ENCODE measurements at regions not wholly inside any gene's neighbourhood (a gene's known extent, or its start where the extent isn't known, plus 50 kb on each side); places are given as distances from the start of the nearest gene placed in this dataset.
"Not testable (repeated sequence)": the region's sequence is repeated elsewhere in the genome, so short reads cannot be mapped to it uniquely, and the experiment has no call there.

DNA sequence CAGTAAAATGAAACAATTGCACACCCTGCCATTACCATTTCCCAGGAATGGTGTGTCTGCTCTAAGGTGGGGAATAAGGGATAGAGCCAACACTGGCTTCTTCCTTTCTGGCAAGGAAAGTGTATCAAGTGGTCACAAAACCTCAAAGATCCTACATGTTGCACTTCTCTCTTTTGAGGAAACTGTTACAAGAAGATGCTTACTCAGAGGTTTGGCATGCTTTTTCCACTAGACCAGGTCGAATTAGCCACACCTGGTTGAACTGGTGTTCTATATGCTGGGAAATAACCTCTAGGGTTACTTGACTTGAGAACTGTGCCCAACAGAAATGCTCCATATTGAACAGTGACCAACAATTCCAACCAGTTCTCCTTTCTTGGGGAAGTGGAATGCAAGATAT lies 102.9 kb downstream of the LRRN1 start:
- no peak overlapping the region for H3K4me3 Mint-ChIP-seq
- no peak for ATAC-seq (replicated peaks)
- H3K27ac Mint-ChIP-seq, result no peak overlapping the region
- H3K9me3 Mint-ChIP-seq, result peaks cover 8% of the 10 kb centered on the region
- no peaks in the 10 kb centered on the region for H3K4me1 Mint-ChIP-seq
- no peaks in the 10 kb centered on the region for H3K36me3 Mint-ChIP-seq (ENCODE audit: low read depth)
- H3K27me3 Mint-ChIP-seq, result no peaks in the 10 kb centered on the region

DNA sequence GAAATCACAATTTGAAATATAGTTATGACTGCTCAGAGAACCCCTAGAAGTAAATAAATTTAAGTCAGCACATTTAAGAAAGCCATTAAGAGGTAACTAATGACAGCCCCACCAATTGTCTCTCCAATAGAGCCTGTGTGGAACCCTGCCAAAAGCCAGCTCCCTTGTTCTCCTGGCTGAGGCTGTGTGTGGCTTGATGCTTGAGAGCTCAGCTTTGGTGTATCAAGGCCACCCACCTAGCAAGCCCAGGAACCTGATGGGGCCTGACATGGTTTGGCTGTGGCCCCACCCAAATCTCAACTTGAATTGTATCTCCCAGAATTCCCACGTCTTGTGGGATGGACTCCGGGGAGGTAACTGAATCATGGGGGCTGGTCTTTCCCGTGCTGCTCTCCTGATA lies 106.9 kb downstream of the LRRN1 start:
- ATAC-seq (replicated peaks), result no peak

DNA sequence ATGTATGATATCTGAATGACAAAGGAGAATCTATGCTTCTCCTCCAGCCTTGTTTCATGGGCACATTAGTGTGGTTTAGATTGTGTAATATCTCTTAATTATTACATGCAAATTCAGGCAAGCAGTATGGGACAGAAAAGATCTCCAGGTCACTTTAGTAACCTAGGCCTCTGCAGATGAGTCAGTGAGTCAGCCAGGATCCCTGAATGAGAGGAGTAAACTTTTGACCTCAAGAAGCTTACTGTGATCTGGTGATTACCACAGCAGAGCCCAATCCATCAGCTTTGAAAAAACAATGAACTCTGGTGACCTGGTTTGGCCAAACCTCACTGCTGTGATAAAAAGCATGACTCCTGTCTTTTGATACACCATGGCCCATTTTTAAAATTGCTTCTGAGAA lies 107.8 kb downstream of the LRRN1 start:
- H3K27ac Mint-ChIP-seq, result no peak overlapping the region
- no peaks in the 10 kb centered on the region for H3K27me3 Mint-ChIP-seq
- H3K4me1 Mint-ChIP-seq, result no peaks in the 10 kb centered on the region
- peaks cover 7% of the 10 kb centered on the region for H3K9me3 Mint-ChIP-seq
- H3K36me3 Mint-ChIP-seq (ENCODE audit: low read depth), result no peaks in the 10 kb centered on the region
- H3K4me3 Mint-ChIP-seq, result no peak overlapping the region
- no peak for ATAC-seq (replicated peaks)

More for the DNA sequence above, 106.9 kb downstream of the LRRN1 start:
- Mint-ChIP-seq H3K27ac (no peak overlapping the region), H3K9me3 (peaks cover 7% of the 10 kb centered on the region), H3K27me3 (no peaks in the 10 kb centered on the region), H3K4me1 (no peaks in the 10 kb centered on the region), H3K36me3 (ENCODE audit: low read depth) (no peaks in the 10 kb centered on the region), H3K4me3 (no peak overlapping the region)

DNA sequence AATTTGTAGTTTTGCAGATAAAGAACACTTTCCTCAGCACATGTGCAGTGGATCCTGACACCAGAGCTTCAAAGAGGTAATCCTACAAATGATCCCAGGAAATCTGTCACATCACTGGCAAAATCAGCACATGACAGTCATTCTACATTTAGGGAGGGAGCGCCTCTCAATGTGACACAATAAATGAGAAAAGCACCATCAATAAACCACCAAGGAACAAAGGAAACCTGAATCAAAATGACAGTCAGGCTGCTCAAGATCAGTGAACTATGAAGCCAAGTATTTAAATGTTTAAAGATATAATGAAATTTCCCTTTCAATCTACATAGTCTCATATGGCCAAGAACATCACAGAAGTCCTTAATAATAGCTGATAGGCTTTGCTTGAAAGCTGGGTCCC lies 119.5 kb downstream of the LRRN1 start:
- ATAC-seq (replicated peaks), result no peak
- H3K27me3 Mint-ChIP-seq, result no peaks in the 10 kb centered on the region
- H3K36me3 Mint-ChIP-seq (ENCODE audit: low read depth), result no peaks in the 10 kb centered on the region
- no peaks in the 10 kb centered on the region for H3K4me1 Mint-ChIP-seq
- H3K9me3 Mint-ChIP-seq, result no peaks in the 10 kb centered on the region
- no peak overlapping the region for H3K4me3 Mint-ChIP-seq
- H3K27ac Mint-ChIP-seq, result no peak overlapping the region

DNA sequence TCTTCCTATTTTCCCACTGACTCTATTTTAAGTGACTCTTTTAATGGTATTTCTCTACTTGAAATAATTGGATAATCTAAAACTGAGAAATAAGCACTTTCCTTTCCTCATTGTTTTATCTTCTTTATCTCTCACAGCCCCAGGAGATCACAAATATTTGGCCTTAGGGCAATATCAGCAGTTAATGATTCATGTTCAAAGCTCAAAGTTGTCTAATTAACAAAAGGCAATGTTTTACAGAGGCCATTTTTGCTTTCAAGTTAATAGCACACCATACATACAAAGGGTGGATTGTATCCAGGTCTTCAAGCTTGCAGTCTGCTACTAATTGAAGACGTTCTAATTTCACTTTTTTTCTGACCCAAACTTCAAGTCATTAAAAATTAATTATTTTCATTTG lies 120.1 kb downstream of the LRRN1 start:
- no peak for ATAC-seq (replicated peaks)
- no peak overlapping the region for H3K27ac Mint-ChIP-seq
- no peaks in the 10 kb centered on the region for H3K36me3 Mint-ChIP-seq (ENCODE audit: low read depth)
- H3K4me3 Mint-ChIP-seq, result no peak overlapping the region
- H3K27me3 Mint-ChIP-seq, result no peaks in the 10 kb centered on the region
- no peaks in the 10 kb centered on the region for H3K9me3 Mint-ChIP-seq
- no peaks in the 10 kb centered on the region for H3K4me1 Mint-ChIP-seq

DNA sequence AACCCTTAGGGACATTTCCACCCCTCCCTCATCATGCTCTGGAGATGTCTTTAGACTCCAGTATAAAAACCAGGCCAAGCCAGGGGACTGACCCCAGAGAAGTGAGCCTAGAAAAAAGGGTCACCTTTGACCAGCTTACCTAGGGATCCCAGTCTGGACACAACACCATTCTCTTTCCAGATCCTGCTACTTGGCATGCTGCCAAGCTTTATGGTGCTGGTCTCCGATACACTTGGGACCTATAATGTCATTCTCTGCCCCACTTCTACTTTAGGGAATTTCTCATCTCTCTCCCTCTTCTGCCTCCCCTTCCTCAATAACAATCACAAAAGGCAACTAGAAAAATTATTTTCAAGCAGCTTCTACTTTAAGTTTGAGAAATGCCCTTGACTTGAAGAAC lies 124.4 kb downstream of the LRRN1 start:
- H3K27me3 Mint-ChIP-seq, result no peaks in the 10 kb centered on the region
- H3K27ac Mint-ChIP-seq, result no peak overlapping the region
- no peaks in the 10 kb centered on the region for H3K9me3 Mint-ChIP-seq
- H3K4me1 Mint-ChIP-seq, result no peaks in the 10 kb centered on the region
- no peak overlapping the region for H3K4me3 Mint-ChIP-seq
- no peaks in the 10 kb centered on the region for H3K36me3 Mint-ChIP-seq (ENCODE audit: low read depth)
- no peak for ATAC-seq (replicated peaks)

DNA sequence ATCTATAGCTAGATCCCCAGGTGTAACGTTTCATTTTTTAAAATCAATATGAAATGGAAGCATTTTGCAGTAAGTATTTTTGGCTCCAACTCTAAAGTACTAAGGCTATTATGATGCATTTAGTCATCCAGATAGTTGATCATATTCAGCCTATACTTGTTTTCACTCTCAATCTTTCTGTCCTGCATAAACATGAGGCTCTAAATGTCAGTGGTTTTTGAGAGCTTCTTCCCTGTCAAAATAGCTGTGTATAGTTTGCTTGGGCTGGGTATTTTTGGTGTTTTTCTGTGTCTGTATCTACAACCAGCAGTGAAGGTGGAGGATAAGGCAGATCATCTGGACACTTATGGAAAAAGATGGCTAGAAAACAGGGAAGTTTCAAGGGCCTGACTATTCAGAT lies 128.0 kb downstream of the LRRN1 start:
- no peak for ATAC-seq (replicated peaks)
- H3K27ac Mint-ChIP-seq, result no peak overlapping the region
- H3K9me3 Mint-ChIP-seq, result no peaks in the 10 kb centered on the region
- H3K36me3 Mint-ChIP-seq (ENCODE audit: low read depth), result no peaks in the 10 kb centered on the region
- no peak overlapping the region for H3K4me3 Mint-ChIP-seq
- no peaks in the 10 kb centered on the region for H3K27me3 Mint-ChIP-seq
- H3K4me1 Mint-ChIP-seq, result no peaks in the 10 kb centered on the region

DNA sequence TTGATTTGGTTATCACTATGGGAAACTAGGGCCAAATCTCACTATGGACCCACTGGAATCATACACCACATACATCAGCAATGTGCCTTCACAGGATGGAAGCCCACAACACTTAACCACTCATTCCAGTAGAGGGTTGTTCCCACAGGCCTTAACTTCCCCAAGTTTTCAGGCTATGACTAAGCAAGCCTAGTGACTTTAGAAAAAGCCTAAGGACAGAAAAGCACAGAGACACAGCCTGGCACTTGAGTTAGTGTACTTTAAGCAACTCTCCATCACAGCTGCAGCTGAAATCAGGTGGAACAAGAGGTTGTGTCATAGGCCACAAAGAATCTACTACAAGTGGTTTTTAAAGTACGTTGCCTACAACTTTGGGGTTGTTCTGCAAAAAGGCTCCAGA lies 128.7 kb downstream of the LRRN1 start:
- Mint-ChIP-seq H3K27me3 (no peaks in the 10 kb centered on the region), H3K36me3 (ENCODE audit: low read depth) (no peaks in the 10 kb centered on the region)

DNA sequence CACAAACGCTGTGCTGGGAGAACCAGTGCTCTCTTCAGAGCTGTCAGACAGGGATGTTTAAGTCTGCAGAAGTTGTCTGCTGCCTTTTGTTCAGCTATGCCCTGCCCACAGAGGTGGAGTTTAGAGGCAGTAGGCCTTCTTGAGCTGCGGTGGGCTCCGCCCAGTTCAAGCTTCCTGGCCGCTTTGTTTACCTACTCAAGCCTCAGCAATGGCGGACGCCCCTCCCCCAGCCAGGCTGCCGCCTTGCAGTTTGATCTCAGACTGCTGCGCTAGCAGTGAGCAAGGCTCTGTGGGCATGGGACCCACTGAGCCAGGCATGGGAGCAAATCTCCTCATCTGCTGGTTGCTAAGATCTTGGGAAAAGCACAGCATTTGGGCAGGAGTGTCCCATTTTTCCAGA lies 142.1 kb downstream of the LRRN1 start:
- not testable (repeated sequence) for H3K36me3 Mint-ChIP-seq (ENCODE audit: low read depth); H3K4me3 Mint-ChIP-seq; H3K4me1 Mint-ChIP-seq; ATAC-seq (replicated peaks); H3K27me3 Mint-ChIP-seq; H3K27ac Mint-ChIP-seq
- peaks cover 31% of the 10 kb centered on the region for H3K9me3 Mint-ChIP-seq

More for the DNA sequence above, 128.7 kb downstream of the LRRN1 start:
- Mint-ChIP-seq H3K4me3 (no peak overlapping the region), H3K4me1 (no peaks in the 10 kb centered on the region), H3K9me3 (no peaks in the 10 kb centered on the region), H3K27ac (no peak overlapping the region)
- no peak for ATAC-seq (replicated peaks)

DNA sequence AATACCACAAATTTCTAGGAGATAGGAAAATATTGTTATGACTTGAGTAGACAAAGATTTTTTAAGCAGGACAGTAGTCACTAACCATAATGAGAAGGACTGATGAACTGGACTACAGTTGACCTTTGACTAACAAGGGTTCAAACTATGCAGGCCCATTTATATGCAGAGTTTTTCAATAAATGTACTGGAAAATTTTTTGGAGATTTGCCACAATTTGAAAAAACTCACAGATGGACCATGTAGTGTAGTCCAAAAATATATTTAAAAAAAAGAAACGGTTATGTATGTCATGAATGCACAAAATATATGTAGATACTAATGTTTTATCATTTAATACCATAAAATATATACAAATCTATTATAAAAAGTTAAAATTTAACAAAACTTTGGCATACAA lies 151.8 kb downstream of the LRRN1 start:
- no peak for ATAC-seq (replicated peaks)
- Mint-ChIP-seq H3K4me3 (no peak overlapping the region), H3K9me3 (peaks cover 13% of the 10 kb centered on the region), H3K27me3 (no peaks in the 10 kb centered on the region), H3K4me1 (no peaks in the 10 kb centered on the region), H3K27ac (no peak overlapping the region), H3K36me3 (ENCODE audit: low read depth) (no peaks in the 10 kb centered on the region)

DNA sequence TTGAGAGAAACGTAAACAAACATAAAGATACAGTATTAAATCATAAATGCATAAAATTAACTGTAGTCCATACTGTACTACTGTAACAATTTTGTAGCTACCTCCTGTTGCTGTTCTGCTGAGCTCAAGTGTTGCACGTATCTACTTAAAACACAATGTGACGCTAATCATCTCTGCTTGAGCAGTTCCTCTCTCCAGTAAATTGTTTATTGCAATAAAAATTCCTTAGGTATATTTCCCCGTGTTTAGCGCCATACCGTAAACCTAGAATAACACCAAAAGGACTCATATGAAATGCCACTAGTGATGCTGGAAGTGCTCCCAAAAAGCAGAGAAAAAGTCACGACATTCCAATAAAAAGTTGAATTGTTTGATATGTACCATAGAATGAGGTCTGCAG lies 152.3 kb downstream of the LRRN1 start:
- Mint-ChIP-seq H3K4me1 (no peaks in the 10 kb centered on the region), H3K36me3 (ENCODE audit: low read depth) (no peaks in the 10 kb centered on the region), H3K27ac (no peak overlapping the region), H3K9me3 (peaks cover 13% of the 10 kb centered on the region), H3K4me3 (no peak overlapping the region), H3K27me3 (no peaks in the 10 kb centered on the region)
- no peak for ATAC-seq (replicated peaks)

DNA sequence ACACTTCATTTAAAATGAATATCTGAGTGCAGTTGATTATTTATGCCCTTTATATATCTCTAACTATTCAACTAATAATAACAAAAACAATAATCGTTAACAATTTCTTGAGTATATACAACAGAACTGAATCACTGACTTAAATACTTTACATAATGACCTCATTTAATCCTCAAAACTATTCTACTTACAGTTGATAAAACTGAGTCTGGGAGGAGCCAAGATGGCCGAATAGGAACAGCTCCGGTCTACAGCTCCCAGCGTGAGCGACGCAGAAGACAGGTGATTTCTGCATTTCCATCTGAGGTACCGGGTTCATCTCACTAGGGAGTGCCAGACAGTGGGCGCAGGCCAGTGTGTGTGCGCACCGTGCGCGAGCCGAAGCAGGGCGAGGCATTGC lies 163.6 kb downstream of the LRRN1 start:
- not testable (repeated sequence) for H3K27me3 Mint-ChIP-seq; ATAC-seq (replicated peaks); H3K36me3 Mint-ChIP-seq (ENCODE audit: low read depth); H3K27ac Mint-ChIP-seq; H3K4me1 Mint-ChIP-seq; H3K9me3 Mint-ChIP-seq; H3K4me3 Mint-ChIP-seq

DNA sequence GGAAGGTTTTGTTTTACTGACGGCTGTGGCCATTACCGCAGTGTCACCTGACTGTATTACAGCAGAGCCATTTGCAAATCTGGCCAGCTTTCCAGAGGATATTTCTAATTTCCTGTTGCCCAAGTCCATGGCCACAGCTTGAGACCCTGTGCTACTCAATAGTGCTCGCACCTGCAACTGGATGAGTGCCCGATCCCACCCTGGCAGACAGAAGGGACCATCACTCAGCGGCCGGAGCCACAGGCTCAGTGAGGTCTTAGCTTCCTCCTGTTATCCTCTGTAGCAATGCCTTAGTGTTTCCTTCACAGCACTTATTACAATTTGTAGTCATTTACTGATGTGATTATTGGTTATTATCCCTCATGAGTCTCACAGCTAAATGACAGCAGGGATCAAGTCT lies 184.8 kb downstream of the LRRN1 start:
- H3K9me3 Mint-ChIP-seq, result no peaks in the 10 kb centered on the region
- no peak for ATAC-seq (replicated peaks)
- no peak overlapping the region for H3K27ac Mint-ChIP-seq

DNA sequence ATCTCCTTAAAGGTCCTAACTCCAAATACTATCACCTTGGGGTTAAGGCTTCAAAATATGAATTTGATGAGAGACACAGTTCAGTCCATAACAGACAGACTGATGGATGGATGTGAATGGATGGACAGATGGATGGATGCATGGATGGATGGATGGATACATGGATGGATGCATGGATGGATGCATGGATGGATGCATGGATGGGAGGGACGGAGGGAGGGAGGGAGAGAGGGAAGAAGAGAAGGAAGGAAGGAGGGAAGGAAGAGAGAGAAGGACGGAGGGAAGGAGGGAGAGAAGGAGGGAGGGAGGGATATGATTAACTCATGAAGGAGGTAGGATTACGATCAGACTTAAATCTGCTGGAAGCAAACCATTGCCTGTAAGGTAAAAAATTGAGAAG lies 192.4 kb downstream of the LRRN1 start:
- ATAC-seq (replicated peaks), result no peak
- no peaks in the 10 kb centered on the region for H3K9me3 Mint-ChIP-seq
- H3K36me3 Mint-ChIP-seq (ENCODE audit: low read depth), result no peaks in the 10 kb centered on the region
- no peaks in the 10 kb centered on the region for H3K27me3 Mint-ChIP-seq
- no peak overlapping the region for H3K4me3 Mint-ChIP-seq
- no peaks in the 10 kb centered on the region for H3K4me1 Mint-ChIP-seq
- H3K27ac Mint-ChIP-seq, result no peak overlapping the region

More for the DNA sequence above, 184.8 kb downstream of the LRRN1 start:
- Mint-ChIP-seq H3K4me3 (no peak overlapping the region), H3K36me3 (ENCODE audit: low read depth) (no peaks in the 10 kb centered on the region), H3K27me3 (no peaks in the 10 kb centered on the region), H3K4me1 (no peaks in the 10 kb centered on the region)

DNA sequence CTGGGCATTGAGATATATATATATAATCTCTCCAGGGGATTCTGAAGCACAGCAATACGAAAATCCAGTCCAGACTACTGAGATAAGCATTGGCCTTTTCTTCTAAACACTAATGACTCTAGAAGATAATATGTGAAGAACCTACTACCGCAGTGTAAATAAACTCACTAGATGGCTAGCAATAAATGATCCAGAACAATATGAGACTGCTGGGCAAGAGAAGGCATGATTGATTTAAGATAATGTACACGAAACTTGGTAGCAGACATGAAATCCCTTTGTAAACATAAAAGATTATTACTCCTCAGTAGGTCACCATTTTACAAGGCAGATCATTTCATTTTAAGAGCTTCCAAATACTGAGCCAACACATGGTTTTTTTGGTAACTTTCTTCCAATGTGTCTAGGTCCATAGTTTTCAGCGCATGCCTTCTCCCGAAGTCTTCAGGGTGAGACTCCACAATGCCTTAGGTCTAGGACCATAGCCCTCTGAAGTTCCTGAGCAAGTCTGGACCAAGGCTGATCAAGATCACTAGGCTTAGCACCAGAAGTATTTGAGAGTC lies 193.2 kb downstream of the LRRN1 start:
- Mint-ChIP-seq H3K36me3 (ENCODE audit: low read depth) (no peaks in the 10 kb centered on the region), H3K27me3 (no peaks in the 10 kb centered on the region), H3K9me3 (no peaks in the 10 kb centered on the region), H3K4me1 (no peaks in the 10 kb centered on the region), H3K27ac (no peak overlapping the region), H3K4me3 (no peak overlapping the region)
- ATAC-seq (replicated peaks), result no peak

All from activated T-helper 17 cell treated with anti-CD3 and anti-CD28 coated beads, Interleukin-2, amount 50 U/mL, for 72 hours (primary cell).